H1 (cell line): ENCODE measurements at regions not wholly inside any gene's neighbourhood (a gene's known extent, or its start where the extent isn't known, plus 50 kb on each side); places are given as distances from the start of the nearest gene placed in this dataset.

Source experiments
- ATF2 ChIP-seq: IDR thresholded peaks from 2 replicates; pipeline ENCODE4 v1.6.1; 2012; ENCODE audit warnings: low read length, inconsistent platforms
- EGR1 ChIP-seq: IDR thresholded peaks from 2 replicates; pipeline ENCODE4 v1.6.1; 2011; ENCODE audit warnings: low read depth, low read length, borderline replicate concordance
- EP300 ChIP-seq, 2 experiments: IDR thresholded peaks; 1 replicate in 1 of 2; 2 replicates in 1 of 2; pipeline ENCODE4 v1.6.1; 2011 to 2012; ENCODE audit warnings: low read depth in 2 of 2, low read length in 2 of 2, mild to moderate bottlenecking in 2 of 2, borderline replicate concordance in 1 of 2, inconsistent platforms in 1 of 2, moderate library complexity in 1 of 2
- JUND ChIP-seq: IDR thresholded peaks from 2 replicates; pipeline ENCODE4 v1.6.1; 2011; ENCODE audit warnings: mild to moderate bottlenecking, improper control_type of control experiment, low read length
- MAFK ChIP-seq: IDR thresholded peaks from 2 replicates; pipeline ENCODE4 v1.6.1; 2012; ENCODE audit warnings: low read depth, mild to moderate bottlenecking, improper control_type of control experiment, low read length
- MAX ChIP-seq: IDR thresholded peaks from 2 replicates; pipeline ENCODE4 v1.6.1; 2012; ENCODE audit warnings: inconsistent platforms
- POLR2A ChIP-seq, 2 experiments: IDR thresholded peaks; 1 replicate in 1 of 2; 2 replicates in 1 of 2; pipeline ENCODE4 v1.6.1; 2011; ENCODE audit warnings: low read depth in 2 of 2, low read length in 2 of 2, mild to moderate bottlenecking in 2 of 2; ENCODE audit errors: control extremely low read depth in 1 of 2
- SP1 ChIP-seq: IDR thresholded peaks from 2 replicates; pipeline ENCODE4 v1.6.1; 2011; ENCODE audit warnings: low read depth, low read length
- SP2 ChIP-seq: IDR thresholded peaks from 2 replicates; pipeline ENCODE4 v1.6.1; 2012; ENCODE audit warnings: mild to moderate bottlenecking, low read length, inconsistent platforms
- SRF ChIP-seq: IDR thresholded peaks from 2 replicates; pipeline ENCODE4 v1.6.1; 2011; ENCODE audit warnings: mild to moderate bottlenecking, low read depth, low read length, moderate library complexity
- TAF7 ChIP-seq: optimal IDR thresholded peaks from 2 replicates; pipeline ENCODE3; 2011; ENCODE audit warnings: low read depth, mild to moderate bottlenecking, inconsistent platforms, low read length, moderate library complexity, borderline replicate concordance
- TEAD4 ChIP-seq: IDR thresholded peaks from 2 replicates; pipeline ENCODE4 v1.6.1; 2012; ENCODE audit warnings: low read depth, low read length, inconsistent platforms, mixed read lengths
- YY1 ChIP-seq: IDR thresholded peaks from 2 replicates; pipeline ENCODE4 v1.6.1; 2011; ENCODE audit warnings: low read depth, mild to moderate bottlenecking, low read length

DNA sequence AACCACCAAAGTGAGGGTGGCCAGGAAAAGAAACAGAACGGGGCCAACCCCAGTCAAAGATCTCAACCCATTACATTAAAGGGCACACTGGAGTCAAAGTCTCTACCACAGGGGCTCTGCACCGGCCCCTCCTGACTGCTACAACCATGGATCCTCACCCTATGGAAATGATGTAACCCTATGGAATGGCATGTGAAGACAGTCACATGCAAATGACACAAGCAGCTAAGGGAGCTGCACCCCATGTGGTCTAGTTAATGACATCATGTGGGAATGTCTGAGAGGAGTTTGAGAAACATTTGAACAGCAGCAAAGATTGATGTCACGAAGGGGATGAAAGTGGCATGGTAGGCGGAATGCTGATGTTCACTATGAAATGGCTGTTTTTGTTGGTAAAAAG lies 298.2 kb upstream of the SLCO3A1 start (continued):
- TF ChIP-seq TEAD4 (no peak), POLR2A (IDR thresholded peaks at IDR 0.05; ENCODE audit: control extremely low read depth in 1 of 2, low read depth in 2 of 2, low read length in 2 of 2) (no peak), SP2 (no peak), EGR1 (no peak), JUND (peak; percentile 33; the same call in 1 of the 2 replicates), TAF7 (no peak), MAFK (no peak), SP1 (no peak), YY1 (no peak), MAX (no peak), ATF2 (peak; percentile 96), SRF (no peak), EP300 (IDR thresholded peaks at IDR 0.05; ENCODE audit: borderline replicate concordance in 1 of 2, low read depth in 2 of 2, low read length in 2 of 2) (no peak)
